Mucosa of descending colon (tissue), 3 donors: ENCODE measurements at regions not wholly inside any gene's neighbourhood (a gene's known extent, or its start where the extent isn't known, plus 50 kb on each side); places are given as distances from the start of the nearest gene placed in this dataset.

Experiments used
- ATAC-seq: fragments of 200-7000 bp; cut with Tn5 transposase; one replicate; pipeline ENCODE4 v1.9.1; 2020; ENCODE audit warnings: mild to moderate bottlenecking, moderate library complexity
- DNase-seq, 3 donors: peaks; one replicate each; pipeline ENCODE4 v3.0.0-alpha.2; 2020
- H3K36me3 ChIP-seq: fragments of 200-600 bp; one replicate; pipeline ENCODE4 v1.8.0; 2021; ENCODE audit warnings: low read depth, mild to moderate bottlenecking
- H3K4me1 ChIP-seq: fragments of 200-600 bp; one replicate; pipeline ENCODE4 v1.8.0; 2021; ENCODE audit warnings: low read depth, mild to moderate bottlenecking
- H3K4me3 ChIP-seq: fragments of 200-600 bp; one replicate; pipeline ENCODE4 v1.8.0; 2021; ENCODE audit warnings: mild to moderate bottlenecking
- H3K9me3 ChIP-seq: fragments of 200-600 bp; one replicate; pipeline ENCODE4 v1.8.0; 2021; ENCODE audit warnings: mild to moderate bottlenecking
- CTCF ChIP-seq: fragments of 200-600 bp; IDR thresholded peaks from one replicate; pipeline ENCODE4 v1.8.0; 2022; ENCODE audit warnings: antibody characterized with exemption, mild to moderate bottlenecking
- intact Hi-C, 2 donors: fragments of 100-400 bp; cut with DNase I in 1 of 2; cut with micrococcal nuclease in 1 of 2; formaldehyde crosslinking; loops; one replicate each; pipeline versions ENCODE4 v1.11.0 to v1.11.1; 2022; cut with DNase I, micrococcal nuclease
- donor health status: DM: no; HTN: no; CAD: no; lungs with moderate emphysema.
- donor health status: DM: no; HTN: no; CAD: no.
- donor health status: DM: no; HTN: yes; CAD: no.

GRCh38 chr7:22016507-22016906 lies 70.8 kb upstream of the CDCA7L start:
- DNase-seq (no peak), ATAC-seq (no peak)
- TF ChIP-seq CTCF = no peak
- H3K36me3 ChIP-seq = no peaks in the 10 kb centered on the region
- no peaks in the 10 kb centered on the region for H3K9me3 ChIP-seq
- H3K4me3 ChIP-seq = no peak overlapping the region
- intact Hi-C loops = no loop called here
- H3K4me1 ChIP-seq = no peaks in the 10 kb centered on the region

- ATAC-seq = no peak
- no peak for DNase-seq
- H3K9me3 ChIP-seq = no peaks in the 10 kb centered on the region
- no peak overlapping the region for H3K4me3 ChIP-seq
- TF ChIP-seq CTCF = no peak
- no peaks in the 10 kb centered on the region for H3K4me1 ChIP-seq
- no peaks in the 10 kb centered on the region for H3K36me3 ChIP-seq
- intact Hi-C loops = no loop called here
Measured at GRCh38 chr7:22013711-22014110, 68.0 kb upstream of the CDCA7L start.

GRCh38 chr7:22008683-22009082 lies 63.0 kb upstream of the CDCA7L start:
- no peaks in the 10 kb centered on the region for H3K9me3 ChIP-seq
- intact Hi-C loops = no loop called here
- ATAC-seq = no peak
- no peak overlapping the region for H3K4me3 ChIP-seq
- H3K4me1 ChIP-seq = no peaks in the 10 kb centered on the region
- no peak for DNase-seq
- TF ChIP-seq CTCF = no peak
- H3K36me3 ChIP-seq = no peaks in the 10 kb centered on the region

- Histone ChIP-seq H3K4me1 (no peaks in the 10 kb centered on the region), H3K4me3 (no peak overlapping the region), H3K9me3 (no peaks in the 10 kb centered on the region), H3K36me3 (no peaks in the 10 kb centered on the region)
- intact Hi-C loops = no loop called here
- DNase-seq (no peak), ATAC-seq (no peak)
- no peak for TF ChIP-seq CTCF
Measured at GRCh38 chr7:22008087-22008486, 62.4 kb upstream of the CDCA7L start.

- TF ChIP-seq CTCF = no peak
- Histone ChIP-seq H3K36me3 (no peaks in the 10 kb centered on the region), H3K4me1 (no peaks in the 10 kb centered on the region), H3K9me3 (no peaks in the 10 kb centered on the region), H3K4me3 (no peak overlapping the region)
- ATAC-seq (no peak), DNase-seq (no peak)
- intact Hi-C loops = no loop called here
Measured at GRCh38 chr7:22005151-22005550, 59.5 kb upstream of the CDCA7L start.

GRCh38 chr7:22002726-22003125 lies 57.0 kb upstream of the CDCA7L start:
- H3K9me3 ChIP-seq = no peaks in the 10 kb centered on the region
- H3K4me1 ChIP-seq = no peaks in the 10 kb centered on the region
- no peak overlapping the region for H3K4me3 ChIP-seq
- TF ChIP-seq CTCF = no peak
- ATAC-seq (no peak), DNase-seq (no peak)
- no peaks in the 10 kb centered on the region for H3K36me3 ChIP-seq
- intact Hi-C loops = no loop called here
